OCI-LY7 (cell line): ENCODE measurements at regions not wholly inside any gene's neighbourhood (a gene's known extent, or its start where the extent isn't known, plus 50 kb on each side); places are given as distances from the start of the nearest gene placed in this dataset.

Experiments
- EZH2phosphoT487 ChIP-seq: fragments of 200-600 bp; sonication (generic); IDR thresholded peaks from 2 replicates; pipeline ENCODE4 v1.6.1; 2018; ENCODE audit warnings: low read depth, borderline replicate concordance, mild to moderate bottlenecking, mixed run types, antibody characterized with exemption, low read length, moderate library complexity, mixed read lengths
- TF ChIP-seq, protein P1 (sequence below): fragments of 200-600 bp; sonication (generic); conservative IDR thresholded peaks from 2 replicates; pipeline ENCODE4 v1.5.1; 2014; ENCODE audit warnings: mild to moderate bottlenecking, antibody characterized with exemption, low read length, moderate library complexity, mixed read lengths

DNA sequence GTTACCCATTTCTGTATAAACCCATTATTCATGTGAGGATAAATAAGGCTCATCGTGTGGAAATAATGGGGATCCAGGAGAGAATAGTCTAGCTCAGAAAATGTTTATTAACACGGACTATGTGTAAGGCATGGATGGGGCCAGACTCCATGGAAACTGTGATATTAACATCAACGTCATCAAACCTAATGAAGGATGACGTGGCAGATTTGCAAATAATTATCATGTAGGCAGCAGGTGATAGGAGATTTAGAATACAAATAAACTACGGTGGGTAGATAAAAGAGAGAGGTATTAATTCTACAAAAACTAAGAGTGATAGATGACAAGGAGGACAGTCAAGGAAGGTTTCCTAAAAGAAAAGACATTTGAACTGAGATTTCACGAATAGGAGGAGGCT, 592.2 kb downstream of the REEP3 start:
- TF ChIP-seq, protein P1, sequence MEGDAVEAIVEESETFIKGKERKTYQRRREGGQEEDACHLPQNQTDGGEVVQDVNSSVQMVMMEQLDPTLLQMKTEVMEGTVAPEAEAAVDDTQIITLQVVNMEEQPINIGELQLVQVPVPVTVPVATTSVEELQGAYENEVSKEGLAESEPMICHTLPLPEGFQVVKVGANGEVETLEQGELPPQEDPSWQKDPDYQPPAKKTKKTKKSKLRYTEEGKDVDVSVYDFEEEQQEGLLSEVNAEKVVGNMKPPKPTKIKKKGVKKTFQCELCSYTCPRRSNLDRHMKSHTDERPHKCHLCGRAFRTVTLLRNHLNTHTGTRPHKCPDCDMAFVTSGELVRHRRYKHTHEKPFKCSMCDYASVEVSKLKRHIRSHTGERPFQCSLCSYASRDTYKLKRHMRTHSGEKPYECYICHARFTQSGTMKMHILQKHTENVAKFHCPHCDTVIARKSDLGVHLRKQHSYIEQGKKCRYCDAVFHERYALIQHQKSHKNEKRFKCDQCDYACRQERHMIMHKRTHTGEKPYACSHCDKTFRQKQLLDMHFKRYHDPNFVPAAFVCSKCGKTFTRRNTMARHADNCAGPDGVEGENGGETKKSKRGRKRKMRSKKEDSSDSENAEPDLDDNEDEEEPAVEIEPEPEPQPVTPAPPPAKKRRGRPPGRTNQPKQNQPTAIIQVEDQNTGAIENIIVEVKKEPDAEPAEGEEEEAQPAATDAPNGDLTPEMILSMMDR: no peak
- no peak for TF ChIP-seq EZH2phosphoT487
